PC-9 (cell line): ENCODE measurements at regions not wholly inside any gene's neighbourhood (a gene's known extent, or its start where the extent isn't known, plus 50 kb on each side); places are given as distances from the start of the nearest gene placed in this dataset.

Experiments
- BruUV-seq: library from RNA; stranded (reverse); fragments of 400-500 nt; replicated peaks from 2 replicates; lab custom pipeline; 2021; lab: Mats Ljungman, UMichigan
- CTCF ChIA-PET: fragments of 300-600 bp; sonication (Branson Sonifier 250); formaldehyde crosslinking; loops from one replicate; lab custom pipeline; 2022; ENCODE audit warnings: antibody characterized with exemption; lab: Charles Lee
- POLR2A ChIA-PET: fragments of 300-600 bp; sonication (Branson Sonifier 250); formaldehyde crosslinking; loops from one replicate; lab custom pipeline; 2022; ENCODE audit warnings: antibody characterized with exemption; ENCODE audit not compliant: unreplicated experiment; lab: Charles Lee
- DNase-seq, 2 experiments: peaks; one replicate each; pipeline versions ENCODE4 v3.0.0 to v3.0.0-alpha.2; 2015 to 2022; ENCODE audit warnings: mixed read lengths in 1 of 2
- H2AFZ ChIP-seq: fragments of 200-600 bp; sonication (generic); 2 replicates; pipeline ENCODE4 v1.8.1; 2017; ENCODE audit warnings: antibody characterized with exemption
- H3F3A ChIP-seq: fragments of 200-600 bp; sonication (generic); 2 replicates; pipeline ENCODE4 v1.8.1; 2017; ENCODE audit warnings: antibody characterized with exemption, mild to moderate bottlenecking, low read depth; ENCODE audit not compliant: insufficient read depth
- H3K27ac ChIP-seq: fragments of 200-600 bp; sonication (generic); 2 replicates; pipeline ENCODE4 v1.6.1; 2016; ENCODE audit warnings: mixed run types
- H3K27me3 ChIP-seq: fragments of 200-600 bp; sonication (generic); 2 replicates; pipeline ENCODE4 v1.6.1; 2016; ENCODE audit warnings: low read depth, mixed run types; ENCODE audit not compliant: insufficient read depth
- H3K36me3 ChIP-seq: fragments of 200-600 bp; sonication (generic); 2 replicates; pipeline ENCODE4 v1.6.1; 2016; ENCODE audit warnings: low read depth, mixed run types
- H3K4me1 ChIP-seq: fragments of 200-600 bp; sonication (generic); replicated peaks from 2 replicates; pipeline ENCODE4 v1.6.1; 2016; ENCODE audit warnings: mixed run types; ENCODE audit not compliant: insufficient read depth
- H3K4me2 ChIP-seq: fragments of 200-600 bp; sonication (generic); 2 replicates; pipeline ENCODE4 v1.6.1; 2017; ENCODE audit warnings: mixed run types
- H3K4me3 ChIP-seq: fragments of 200-600 bp; sonication (generic); 2 replicates; pipeline ENCODE4 v1.6.1; 2016; ENCODE audit warnings: mixed run types
- H3K79me2 ChIP-seq: fragments of 200-600 bp; sonication (generic); 2 replicates; pipeline ENCODE4 v1.6.1; 2017; ENCODE audit warnings: low read depth, mixed run types
- H3K9me2 ChIP-seq: fragments of 200-600 bp; sonication (generic); 2 replicates; pipeline ENCODE4 v1.8.1; 2017; ENCODE audit warnings: mild to moderate bottlenecking; ENCODE audit not compliant: insufficient read depth
- H3K9me3 ChIP-seq: fragments of 200-600 bp; sonication (generic); 2 replicates; pipeline ENCODE4 v1.8.1; 2016; ENCODE audit warnings: low read depth; ENCODE audit not compliant: insufficient read depth
- H4K20me1 ChIP-seq: fragments of 200-600 bp; sonication (generic); 2 replicates; pipeline ENCODE4 v1.8.1; 2017; ENCODE audit not compliant: insufficient read depth
- EZH2 ChIP-seq: fragments of 200-600 bp; sonication (generic); IDR thresholded peaks from 2 replicates; pipeline ENCODE4 v1.8.0; 2017; ENCODE audit warnings: antibody characterized with exemption, low read depth
- intact Hi-C: fragments of 100-400 bp; cut with micrococcal nuclease; formaldehyde crosslinking; loops from one replicate; pipeline ENCODE4 v1.10.0; 2022; ENCODE audit not compliant: unreplicated experiment
- TF ChIP-seq, protein P1 (sequence below): fragments of 200-600 bp; sonication (generic); conservative IDR thresholded peaks from 2 replicates; pipeline ENCODE4 v1.6.1; 2017; ENCODE audit warnings: mixed run types, antibody characterized with exemption, mild to moderate bottlenecking, moderate library complexity

DNA sequence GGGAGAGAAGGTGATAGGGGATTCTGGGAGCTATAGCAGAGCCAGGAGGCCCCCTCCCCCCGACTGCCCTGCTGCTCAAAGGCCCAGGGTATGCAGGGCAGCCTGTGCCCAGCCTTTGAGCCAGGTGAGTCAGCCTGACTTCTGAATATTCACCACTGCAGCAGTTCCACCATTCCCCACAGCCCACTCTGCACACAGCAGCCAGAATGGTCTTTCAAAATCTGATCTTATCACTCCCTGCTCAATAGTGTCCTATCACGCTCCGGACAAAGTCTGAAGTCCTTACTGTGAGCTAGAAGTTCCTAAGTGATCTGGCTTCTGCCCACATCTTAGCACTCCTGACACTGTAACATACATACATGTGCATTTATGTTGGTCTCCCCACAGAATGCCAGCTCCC, 111.7 kb downstream of the BUD13 start:
- no peak overlapping the region for H3K4me3 ChIP-seq
- H3K4me2 ChIP-seq = no peak overlapping the region
- no peak overlapping the region for H2AFZ ChIP-seq
- no peaks in the 10 kb centered on the region for H3K9me3 ChIP-seq
- H3K27ac ChIP-seq = no peak overlapping the region
- peaks cover 83% of the 10 kb centered on the region for H3K27me3 ChIP-seq
- intact Hi-C loops = no loop called here
- CTCF ChIA-PET = no interaction called here
- no peak for DNase-seq
- H3K4me1 ChIP-seq = no peaks in the 10 kb centered on the region
- POLR2A ChIA-PET = interaction anchor here (0.6 kb wide), 1 partner anchor 108 kb away, joined by 5 read pairs; no protein-coding TSS in a partner anchor
- H3K79me2 ChIP-seq = no peaks in the 10 kb centered on the region
- no peaks in the 10 kb centered on the region for H3F3A ChIP-seq
- no TSS peak for BruUV-seq
- TF ChIP-seq, protein P1, sequence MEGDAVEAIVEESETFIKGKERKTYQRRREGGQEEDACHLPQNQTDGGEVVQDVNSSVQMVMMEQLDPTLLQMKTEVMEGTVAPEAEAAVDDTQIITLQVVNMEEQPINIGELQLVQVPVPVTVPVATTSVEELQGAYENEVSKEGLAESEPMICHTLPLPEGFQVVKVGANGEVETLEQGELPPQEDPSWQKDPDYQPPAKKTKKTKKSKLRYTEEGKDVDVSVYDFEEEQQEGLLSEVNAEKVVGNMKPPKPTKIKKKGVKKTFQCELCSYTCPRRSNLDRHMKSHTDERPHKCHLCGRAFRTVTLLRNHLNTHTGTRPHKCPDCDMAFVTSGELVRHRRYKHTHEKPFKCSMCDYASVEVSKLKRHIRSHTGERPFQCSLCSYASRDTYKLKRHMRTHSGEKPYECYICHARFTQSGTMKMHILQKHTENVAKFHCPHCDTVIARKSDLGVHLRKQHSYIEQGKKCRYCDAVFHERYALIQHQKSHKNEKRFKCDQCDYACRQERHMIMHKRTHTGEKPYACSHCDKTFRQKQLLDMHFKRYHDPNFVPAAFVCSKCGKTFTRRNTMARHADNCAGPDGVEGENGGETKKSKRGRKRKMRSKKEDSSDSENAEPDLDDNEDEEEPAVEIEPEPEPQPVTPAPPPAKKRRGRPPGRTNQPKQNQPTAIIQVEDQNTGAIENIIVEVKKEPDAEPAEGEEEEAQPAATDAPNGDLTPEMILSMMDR = no peak
- no peak for TF ChIP-seq EZH2
- no peaks in the 10 kb centered on the region for H3K9me2 ChIP-seq
- H4K20me1 ChIP-seq = no peaks in the 10 kb centered on the region
- no peaks in the 10 kb centered on the region for H3K36me3 ChIP-seq

DNA sequence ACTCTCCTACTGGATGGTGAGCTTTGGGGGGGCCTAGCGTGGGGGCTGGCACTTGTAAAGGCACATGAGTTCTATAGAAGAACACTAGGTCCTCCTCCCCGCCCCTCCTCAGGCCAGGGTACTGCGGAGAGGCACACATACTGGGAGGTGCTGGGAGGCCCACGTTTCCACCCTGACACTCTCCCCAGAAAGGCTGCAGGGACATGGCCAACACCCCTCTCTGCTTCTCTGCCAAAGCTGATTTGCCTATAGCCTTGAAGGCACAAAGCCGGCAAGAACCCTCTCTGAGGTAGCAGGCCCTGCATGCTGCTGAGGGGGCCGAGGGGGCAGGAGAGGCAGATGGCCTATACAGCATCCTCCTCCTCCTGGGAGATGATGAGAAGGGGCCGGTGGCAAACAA, 112.8 kb downstream of the BUD13 start:
- CTCF ChIA-PET = no interaction called here

DNA sequence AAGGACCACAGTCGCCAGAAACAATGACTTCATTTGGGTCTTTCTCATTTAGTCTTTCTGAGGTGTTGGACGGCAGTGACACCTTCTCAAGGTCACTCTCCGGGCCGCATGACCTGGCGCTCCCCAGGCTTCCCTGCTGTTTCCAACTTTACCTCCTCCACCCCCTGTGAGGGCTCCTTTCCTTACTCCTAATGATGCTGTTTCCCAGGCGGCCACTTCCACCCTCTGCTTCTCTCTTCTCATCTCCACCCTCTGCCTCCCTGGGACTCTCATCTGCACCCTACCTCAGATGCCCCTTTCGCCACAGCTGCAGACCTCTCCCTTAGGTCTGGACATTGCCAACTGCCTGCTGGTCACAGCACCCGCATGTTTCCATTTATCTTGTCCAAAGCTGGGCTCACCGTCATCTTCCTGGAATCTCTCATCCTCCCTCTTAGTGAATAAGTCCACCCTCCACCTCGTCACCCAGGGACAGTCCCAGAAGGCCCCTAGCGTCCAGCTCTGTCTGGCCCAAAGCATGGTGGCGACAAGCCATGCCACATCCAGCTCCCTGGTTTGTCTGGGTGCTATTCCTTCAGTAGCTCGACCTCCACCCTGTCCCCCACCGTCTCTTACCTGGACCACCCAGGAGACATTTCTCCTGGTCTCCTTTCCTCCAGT, 113.8 kb downstream of the BUD13 start:
- ChIA-PET POLR2A (no interaction called here), CTCF (no interaction called here)
- intact Hi-C loops = no loop called here
- Histone ChIP-seq H4K20me1 (no peaks in the 10 kb centered on the region), H3K27me3 (peaks cover 87% of the 10 kb centered on the region), H3K4me1 (no peaks in the 10 kb centered on the region), H2AFZ (no peak overlapping the region), H3K27ac (no peak overlapping the region), H3K36me3 (no peaks in the 10 kb centered on the region), H3F3A (no peaks in the 10 kb centered on the region), H3K4me3 (no peak overlapping the region), H3K79me2 (no peaks in the 10 kb centered on the region), H3K9me2 (no peaks in the 10 kb centered on the region), H3K4me2 (no peak overlapping the region), H3K9me3 (no peaks in the 10 kb centered on the region)
- BruUV-seq = no TSS peak
- DNase-seq = no peak
- TF ChIP-seq, protein P1 = no peak
- no peak for TF ChIP-seq EZH2

More for the DNA sequence above, 112.8 kb downstream of the BUD13 start:
- intact Hi-C loops = no loop called here
- BruUV-seq = no TSS peak
- no peak for DNase-seq
- Histone ChIP-seq H3K27ac (no peak overlapping the region), H3K4me1 (no peaks in the 10 kb centered on the region), H3F3A (no peaks in the 10 kb centered on the region), H3K4me3 (no peak overlapping the region), H3K27me3 (peaks cover 83% of the 10 kb centered on the region), H3K9me2 (no peaks in the 10 kb centered on the region), H4K20me1 (no peaks in the 10 kb centered on the region), H3K36me3 (no peaks in the 10 kb centered on the region), H3K79me2 (no peaks in the 10 kb centered on the region), H2AFZ (no peak overlapping the region), H3K9me3 (no peaks in the 10 kb centered on the region), H3K4me2 (no peak overlapping the region)
- POLR2A ChIA-PET = no interaction called here
- TF ChIP-seq, protein P1 = no peak
- TF ChIP-seq EZH2 = no peak
